ENCODE measurements at regions not wholly inside any gene's neighbourhood (a gene's known extent, or its start where the extent isn't known, plus 50 kb on each side); places are given as distances from the start of the nearest gene placed in this dataset.
"Not testable (repeated sequence)": the region's sequence is repeated elsewhere in the genome, so short reads cannot be mapped to it uniquely, and the experiment has no call there.

DNA sequence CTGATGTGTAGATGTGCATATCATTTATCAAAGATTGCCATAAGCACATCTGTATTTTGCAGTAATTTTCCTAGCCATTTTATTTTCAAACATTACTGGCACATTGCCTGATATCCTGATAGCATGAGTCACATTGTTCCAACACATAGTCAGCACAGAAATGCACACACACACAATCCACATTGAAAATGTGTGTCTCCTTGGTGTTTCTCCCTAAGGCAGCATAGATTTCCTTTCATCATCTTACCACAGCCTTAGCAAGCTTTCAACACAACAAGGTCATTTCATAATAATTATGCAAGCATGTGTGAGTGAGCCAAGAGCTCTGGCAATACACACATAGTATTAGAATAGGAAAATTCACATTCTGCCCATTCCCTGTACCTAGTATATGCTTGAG lies 245.4 kb upstream of the MEIS1 start:
- H3K4me3 ChIP-seq = no peak overlapping the region
- no peak overlapping the region for H3K27ac ChIP-seq
- no peaks in the 10 kb centered on the region for H3K27me3 ChIP-seq
- TF ChIP-seq, protein P1, sequence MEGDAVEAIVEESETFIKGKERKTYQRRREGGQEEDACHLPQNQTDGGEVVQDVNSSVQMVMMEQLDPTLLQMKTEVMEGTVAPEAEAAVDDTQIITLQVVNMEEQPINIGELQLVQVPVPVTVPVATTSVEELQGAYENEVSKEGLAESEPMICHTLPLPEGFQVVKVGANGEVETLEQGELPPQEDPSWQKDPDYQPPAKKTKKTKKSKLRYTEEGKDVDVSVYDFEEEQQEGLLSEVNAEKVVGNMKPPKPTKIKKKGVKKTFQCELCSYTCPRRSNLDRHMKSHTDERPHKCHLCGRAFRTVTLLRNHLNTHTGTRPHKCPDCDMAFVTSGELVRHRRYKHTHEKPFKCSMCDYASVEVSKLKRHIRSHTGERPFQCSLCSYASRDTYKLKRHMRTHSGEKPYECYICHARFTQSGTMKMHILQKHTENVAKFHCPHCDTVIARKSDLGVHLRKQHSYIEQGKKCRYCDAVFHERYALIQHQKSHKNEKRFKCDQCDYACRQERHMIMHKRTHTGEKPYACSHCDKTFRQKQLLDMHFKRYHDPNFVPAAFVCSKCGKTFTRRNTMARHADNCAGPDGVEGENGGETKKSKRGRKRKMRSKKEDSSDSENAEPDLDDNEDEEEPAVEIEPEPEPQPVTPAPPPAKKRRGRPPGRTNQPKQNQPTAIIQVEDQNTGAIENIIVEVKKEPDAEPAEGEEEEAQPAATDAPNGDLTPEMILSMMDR (IDR thresholded peaks at IDR 0.05) = no peak
- TF ChIP-seq POLR2A (IDR thresholded peaks at IDR 0.05) = no peak
- no peaks in the 10 kb centered on the region for H3K9me3 ChIP-seq
- H3K36me3 ChIP-seq = no peaks in the 10 kb centered on the region
- no peak for DNase-seq
- H3K4me1 ChIP-seq = no peaks in the 10 kb centered on the region

DNA sequence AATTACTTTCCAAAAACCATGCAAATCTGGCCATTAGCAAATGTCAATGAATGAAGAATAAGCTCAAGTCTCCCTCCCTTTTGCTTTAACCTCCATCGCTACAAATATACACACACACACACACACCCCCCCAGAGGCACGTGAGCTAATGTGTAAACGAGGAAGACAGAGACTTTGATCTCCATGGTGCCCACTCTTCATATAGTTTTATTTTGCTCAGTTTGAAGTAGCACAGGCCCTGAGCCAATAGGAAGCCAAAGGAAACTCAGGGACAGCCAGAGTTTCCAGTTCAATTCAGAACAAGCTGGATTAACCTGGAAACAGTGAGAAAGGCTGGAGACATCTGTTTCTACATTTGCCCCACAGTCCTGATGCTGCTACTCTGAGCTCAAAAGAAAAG lies 248.4 kb upstream of the MEIS1 start:
- no peak for DNase-seq
- TF ChIP-seq, protein P1 (IDR thresholded peaks at IDR 0.05) = no peak
- no peak for TF ChIP-seq POLR2A (IDR thresholded peaks at IDR 0.05)

DNA sequence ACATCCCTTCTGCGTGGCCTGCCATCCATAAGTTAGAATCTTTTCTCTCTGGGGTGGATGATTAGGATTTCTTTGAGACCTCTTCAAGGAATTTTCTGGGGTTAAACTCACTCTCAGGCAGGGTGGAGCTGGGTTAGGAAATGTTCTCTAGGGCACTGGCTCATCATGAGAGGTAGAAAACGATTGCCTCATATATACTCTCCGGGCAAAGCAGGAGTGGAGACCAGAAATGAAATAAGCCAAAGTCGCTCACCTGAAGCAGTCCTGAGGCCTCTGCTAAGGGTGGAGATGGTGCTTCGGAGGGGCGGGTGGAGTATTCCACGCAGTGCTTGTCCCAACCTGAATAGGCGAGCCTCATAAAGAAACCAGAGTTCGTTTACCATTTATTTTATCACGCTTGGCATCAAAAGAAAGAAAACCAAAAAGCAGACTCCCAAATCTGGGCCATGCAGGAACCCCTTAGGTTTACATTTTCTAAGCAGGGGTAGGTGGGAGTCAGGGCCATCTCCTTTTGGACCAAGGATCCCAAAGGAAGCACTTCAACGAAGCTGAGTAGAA lies 249.3 kb upstream of the MEIS1 start:
- H3K4me3 ChIP-seq = no peak overlapping the region
- H3K27me3 ChIP-seq = no peaks in the 10 kb centered on the region
- no peak overlapping the region for H3K27ac ChIP-seq
- TF ChIP-seq, protein P1 (IDR thresholded peaks at IDR 0.05) = no peak
- H3K4me1 ChIP-seq = no peaks in the 10 kb centered on the region
- H3K36me3 ChIP-seq = no peaks in the 10 kb centered on the region
- H3K9me3 ChIP-seq = no peaks in the 10 kb centered on the region
- DNase-seq = no peak

More for the DNA sequence above, 248.4 kb upstream of the MEIS1 start:
- no peak overlapping the region for H3K4me3 ChIP-seq
- no peaks in the 10 kb centered on the region for H3K27me3 ChIP-seq
- no peaks in the 10 kb centered on the region for H3K36me3 ChIP-seq
- H3K4me1 ChIP-seq = no peaks in the 10 kb centered on the region
- H3K9me3 ChIP-seq = no peaks in the 10 kb centered on the region
- no peak overlapping the region for H3K27ac ChIP-seq

DNA sequence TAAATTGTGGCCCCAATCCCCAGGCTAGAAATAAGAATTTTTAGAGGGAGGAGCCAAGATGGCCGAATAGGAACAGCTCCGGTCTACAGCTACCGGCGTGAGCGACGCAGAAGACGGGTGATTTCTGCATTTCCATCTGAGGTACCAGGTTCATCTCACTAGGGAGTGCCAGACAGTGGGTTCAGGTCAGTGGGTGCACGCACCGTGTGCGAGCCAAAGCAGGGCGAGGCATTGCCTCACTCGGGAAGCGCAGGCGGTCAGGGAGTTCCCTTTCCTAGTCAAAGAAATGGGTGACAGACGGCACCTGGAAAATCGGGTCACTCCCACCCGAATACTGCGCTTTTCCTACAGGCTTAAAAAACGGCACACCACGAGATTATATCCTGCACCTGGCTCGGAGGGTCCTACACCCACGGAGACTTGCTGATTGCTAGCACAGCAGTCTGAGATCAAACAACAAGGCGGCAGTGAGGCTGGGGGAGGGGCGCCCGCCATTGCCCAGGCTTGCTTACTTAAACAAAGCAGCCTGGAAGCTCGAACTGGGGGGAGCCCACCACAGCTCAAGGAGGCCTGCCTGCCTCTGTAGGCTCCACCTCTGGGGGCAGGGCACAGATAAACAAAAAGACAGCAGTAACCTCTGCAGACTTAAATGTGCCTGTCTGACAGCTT lies 257.7 kb upstream of the MEIS1 start:
- H3K36me3 ChIP-seq, H3K9me3 ChIP-seq, H3K27me3 ChIP-seq, H3K27ac ChIP-seq, DNase-seq, H3K4me3 ChIP-seq, H3K4me1 ChIP-seq: not testable (repeated sequence)

DNA sequence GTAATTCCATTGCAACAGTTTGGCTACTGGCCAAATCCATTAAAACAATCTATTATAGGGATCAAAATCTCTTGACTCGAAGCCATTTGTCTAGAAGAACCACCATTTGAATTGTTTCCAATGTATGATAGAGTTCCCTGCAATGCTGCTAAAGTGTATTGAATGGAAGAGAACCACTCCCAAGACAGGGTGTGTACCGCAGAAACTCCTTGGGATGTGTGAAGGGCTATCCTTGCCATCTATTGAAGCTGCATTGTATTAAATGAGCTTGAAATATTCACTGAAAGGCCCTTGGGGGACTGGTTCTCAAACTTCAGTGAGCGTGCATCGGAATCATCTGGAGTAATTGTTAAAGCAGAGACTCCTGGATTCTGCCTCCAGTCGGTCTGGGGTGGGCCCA lies 260.4 kb upstream of the MEIS1 start:
- Histone ChIP-seq H3K27ac (no peak overlapping the region), H3K27me3 (no peaks in the 10 kb centered on the region), H3K36me3 (no peaks in the 10 kb centered on the region), H3K4me3 (no peak overlapping the region), H3K4me1 (no peaks in the 10 kb centered on the region), H3K9me3 (no peaks in the 10 kb centered on the region)
- TF ChIP-seq, protein P1 (IDR thresholded peaks at IDR 0.05) = no peak
- TF ChIP-seq POLR2A (IDR thresholded peaks at IDR 0.05) = no peak
- DNase-seq = no peak

DNA sequence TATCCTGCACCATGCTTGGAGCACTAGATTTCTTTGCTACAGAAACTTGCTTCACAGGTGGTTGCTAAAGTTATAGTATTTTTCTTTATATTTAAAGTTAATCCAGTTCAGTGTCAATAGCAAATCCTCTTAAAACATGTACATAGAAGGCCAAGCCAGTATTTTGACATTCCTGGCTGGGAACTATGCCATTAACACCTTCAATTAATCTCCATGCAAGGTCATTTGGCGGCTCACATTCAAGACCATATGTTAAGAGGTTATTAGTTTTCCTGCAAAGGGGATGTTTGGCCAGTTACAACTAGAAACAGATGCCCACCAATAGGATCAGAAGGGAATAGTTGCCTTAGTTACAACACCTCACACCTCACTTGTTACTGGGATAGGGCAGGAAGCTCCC lies 261.3 kb upstream of the MEIS1 start:
- no peaks in the 10 kb centered on the region for H3K36me3 ChIP-seq
- H3K4me1 ChIP-seq = no peaks in the 10 kb centered on the region
- H3K27ac ChIP-seq = no peak overlapping the region
- H3K4me3 ChIP-seq = no peak overlapping the region
- TF ChIP-seq, protein P1 (IDR thresholded peaks at IDR 0.05) = no peak
- no peak for TF ChIP-seq POLR2A (IDR thresholded peaks at IDR 0.05)
- no peaks in the 10 kb centered on the region for H3K27me3 ChIP-seq
- no peaks in the 10 kb centered on the region for H3K9me3 ChIP-seq
- no peak for DNase-seq

All from Peyer's patch (tissue), 4 donors.